ENCODE measurements at regions not wholly inside any gene's neighbourhood (a gene's known extent, or its start where the extent isn't known, plus 50 kb on each side); places are given as distances from the start of the nearest gene placed in this dataset.

- TF ChIP-seq CTCF (IDR thresholded peaks at IDR 0.05): no peak
- TF ChIP-seq POLR2A (IDR thresholded peaks at IDR 0.05): no peak
Measured at GRCh38 chr4:84146300-84146959, 352.7 kb downstream of the NKX6-1 start.
